WI38 (cell line): ENCODE measurements at regions not wholly inside any gene's neighbourhood (a gene's known extent, or its start where the extent isn't known, plus 50 kb on each side); places are given as distances from the start of the nearest gene placed in this dataset.

Source experiments
- H3K4me3 ChIP-seq: 2 replicates; pipeline ENCODE4 v1.5.1; 2011; ENCODE audit warnings: low read depth, mild to moderate bottlenecking, control low read depth, low read length
- CTCF ChIP-seq: IDR thresholded peaks from 2 replicates; pipeline ENCODE4 v1.5.1; 2012; ENCODE audit warnings: low read depth, mild to moderate bottlenecking, control low read depth, low read length

- H3K4me3 ChIP-seq, result no peak overlapping the region
- TF ChIP-seq CTCF, result no peak
These were observed 739.4 kb downstream of the LIG4 start for GRCh38 chr13:107475753-107476453.

- no peak for TF ChIP-seq CTCF
- H3K4me3 ChIP-seq, result no peak overlapping the region
These were observed 742.1 kb downstream of the LIG4 start for GRCh38 chr13:107473253-107473652.

- no peak overlapping the region for H3K4me3 ChIP-seq
- TF ChIP-seq CTCF, result no peak
These were observed 748.8 kb downstream of the LIG4 start for GRCh38 chr13:107466326-107467099.

- no peak for TF ChIP-seq CTCF
- no peak overlapping the region for H3K4me3 ChIP-seq
These were observed 752.8 kb downstream of the LIG4 start for GRCh38 chr13:107462501-107462900.

GRCh38 chr13:107461751-107462150, 753.6 kb downstream of the LIG4 start:
- H3K4me3 ChIP-seq, result no peak overlapping the region
- no peak for TF ChIP-seq CTCF

- no peak for TF ChIP-seq CTCF
- H3K4me3 ChIP-seq, result no peak overlapping the region
These were observed 755.9 kb downstream of the LIG4 start for GRCh38 chr13:107459430-107459829.

- TF ChIP-seq CTCF, result no peak
- H3K4me3 ChIP-seq, result no peak overlapping the region
These were observed 757.1 kb downstream of the LIG4 start for GRCh38 chr13:107458269-107458668.
